CD4-positive, CD25-positive, alpha-beta regulatory T cell (primary cell): ENCODE measurements at regions not wholly inside any gene's neighbourhood (a gene's known extent, or its start where the extent isn't known, plus 50 kb on each side); places are given as distances from the start of the nearest gene placed in this dataset.
"Not testable (repeated sequence)": the region's sequence is repeated elsewhere in the genome, so short reads cannot be mapped to it uniquely, and the experiment has no call there.

Source experiments
- ATAC-seq, 2 donors: fragments of 150-1000 bp; cut with Tn5 transposase; one replicate each; pipeline ENCODE4 v1.10.0; 2021; ENCODE audit warnings: low read depth in 2 of 2, moderate number of reproducible peaks in 2 of 2, moderate library complexity in 1 of 2
- DNase-seq, 3 donors: peaks; one replicate each; pipeline versions ENCODE4 v3.0.0 to v3.0.0-alpha.2; 2012 to 2022; ENCODE audit warnings: mixed read lengths in 1 of 3
- H3K27ac ChIP-seq: one replicate; pipeline ENCODE4 v1.7.0; 2013; ENCODE audit warnings: mild to moderate bottlenecking, low read length; ENCODE audit not compliant: insufficient read depth, poor library complexity, severe bottlenecking
- H3K27me3 ChIP-seq: one replicate; pipeline ENCODE4 v1.7.0; 2013; ENCODE audit warnings: low read length; ENCODE audit not compliant: control insufficient read depth, insufficient read depth
- H3K36me3 ChIP-seq: one replicate; pipeline ENCODE4 v1.7.0; 2013; ENCODE audit warnings: mild to moderate bottlenecking, low read length, moderate library complexity; ENCODE audit not compliant: control insufficient read depth, insufficient read depth
- H3K4me1 ChIP-seq: 2 replicates; pipeline ENCODE4 v1.7.0; 2013; ENCODE audit warnings: mild to moderate bottlenecking, low read length; ENCODE audit not compliant: insufficient read depth, control insufficient read depth, poor library complexity, severe bottlenecking
- H3K4me3 ChIP-seq: one replicate; pipeline ENCODE4 v1.7.0; 2013; ENCODE audit warnings: low read depth, mild to moderate bottlenecking, low read length, moderate library complexity
- H3K9me3 ChIP-seq, 2 experiments: 1 replicate in 1 of 2; 2 replicates in 1 of 2; pipeline ENCODE4 v1.7.0; 2013; ENCODE audit warnings: low read length in 2 of 2, mild to moderate bottlenecking in 1 of 2, moderate library complexity in 1 of 2; ENCODE audit not compliant: control insufficient read depth in 2 of 2
- H3K27ac Mint-ChIP-seq, 3 donors: one replicate each; pipeline ENCODE4 v1.8.0; 2020 to 2022; ENCODE audit warnings: mild to moderate bottlenecking in 3 of 3, mixed read lengths in 3 of 3, moderate library complexity in 2 of 3
- H3K27me3 Mint-ChIP-seq: one replicate; pipeline ENCODE4 v1.8.0; 2022; ENCODE audit warnings: mild to moderate bottlenecking, mixed read lengths
- H3K36me3 Mint-ChIP-seq: one replicate; pipeline ENCODE4 v1.8.0; 2020; ENCODE audit warnings: mixed read lengths
- H3K4me1 Mint-ChIP-seq, 4 donors: one replicate each; pipeline ENCODE4 v1.8.0; 2020 to 2022; ENCODE audit warnings: mixed read lengths in 4 of 4, mild to moderate bottlenecking in 1 of 4
- H3K4me3 Mint-ChIP-seq, 4 donors: one replicate each; pipeline ENCODE4 v1.8.0; 2020 to 2022; ENCODE audit warnings: mild to moderate bottlenecking in 4 of 4, mixed read lengths in 4 of 4, moderate library complexity in 3 of 4
- H3K9me3 Mint-ChIP-seq, 7 donors: one replicate each; pipeline ENCODE4 v1.8.0; 2020 to 2022; ENCODE audit warnings: mixed read lengths in 7 of 7, mild to moderate bottlenecking in 3 of 7, moderate library complexity in 2 of 7

GRCh38 chr6:130716466-130716865, 110.7 kb upstream of the SMLR1 start:
- Histone ChIP-seq H3K4me3 (no peak overlapping the region), H3K4me1 (peaks cover 3% of the 10 kb centered on the region), H3K27ac (no peak overlapping the region), H3K9me3 (no peaks in the 10 kb centered on the region), H3K36me3 (no peaks in the 10 kb centered on the region), H3K27me3 (no peaks in the 10 kb centered on the region)
- H3K27me3 Mint-ChIP-seq: no peaks in the 10 kb centered on the region
- H3K4me3 Mint-ChIP-seq: no peak overlapping the region
- DNase-seq (no peak), ATAC-seq (no peak)
- H3K9me3 Mint-ChIP-seq: peaks cover 0 to 6% (median 0%) of the 10 kb centered on the region in 7 donors
- H3K36me3 Mint-ChIP-seq: no peaks in the 10 kb centered on the region
- no peak overlapping the region for H3K27ac Mint-ChIP-seq
- H3K4me1 Mint-ChIP-seq: peaks cover 0 to 14% (median 9%) of the 10 kb centered on the region in 4 donors

- H3K4me3 Mint-ChIP-seq: no peak overlapping the region
- no peaks in the 10 kb centered on the region for H3K36me3 Mint-ChIP-seq
- no peaks in the 10 kb centered on the region for H3K27me3 ChIP-seq
- H3K27ac ChIP-seq: no peak overlapping the region
- peak in 1 of 3 donors; percentile 37 for DNase-seq
- H3K9me3 Mint-ChIP-seq: peaks cover 0 to 6% (median 0%) of the 10 kb centered on the region in 7 donors
- H3K27ac Mint-ChIP-seq: no peak overlapping the region
- H3K36me3 ChIP-seq: no peaks in the 10 kb centered on the region
- peaks cover 0 to 14% (median 9%) of the 10 kb centered on the region in 4 donors for H3K4me1 Mint-ChIP-seq
- peaks cover 5% of the 10 kb centered on the region for H3K27me3 Mint-ChIP-seq
- H3K9me3 ChIP-seq: no peaks in the 10 kb centered on the region
- H3K4me1 ChIP-seq: peaks cover 3% of the 10 kb centered on the region
- no peak for ATAC-seq
- H3K4me3 ChIP-seq: no peak overlapping the region
Measured at GRCh38 chr6:130717657-130718056, 109.5 kb upstream of the SMLR1 start.

- Histone ChIP-seq H3K9me3 (no peaks in the 10 kb centered on the region), H3K4me1 (peaks cover 3% of the 10 kb centered on the region), H3K27me3 (no peaks in the 10 kb centered on the region), H3K4me3 (no peak overlapping the region), H3K36me3 (no peaks in the 10 kb centered on the region), H3K27ac (no peak overlapping the region)
- no peak for ATAC-seq
- no peak for DNase-seq
- Mint-ChIP-seq H3K4me1 (peaks cover 0 to 14% (median 9%) of the 10 kb centered on the region in 4 donors), H3K36me3 (no peaks in the 10 kb centered on the region), H3K4me3 (no peak overlapping the region), H3K27ac (no peak overlapping the region), H3K9me3 (peaks cover 0 to 6% (median 0%) of the 10 kb centered on the region in 7 donors), H3K27me3 (peaks cover 13% of the 10 kb centered on the region)
Measured at GRCh38 chr6:130720076-130720715, 107.0 kb upstream of the SMLR1 start.

- H3K9me3 ChIP-seq: no peaks in the 10 kb centered on the region
- H3K4me3 ChIP-seq: no peak overlapping the region
- Mint-ChIP-seq H3K9me3 (peaks cover 0 to 8% (median 0%) of the 10 kb centered on the region in 7 donors), H3K4me3 (no peak overlapping the region), H3K4me1 (no peaks in the 10 kb centered on the region), H3K27ac (no peak overlapping the region), H3K27me3 (peaks cover 20% of the 10 kb centered on the region), H3K36me3 (no peaks in the 10 kb centered on the region)
- no peaks in the 10 kb centered on the region for H3K36me3 ChIP-seq
- H3K27me3 ChIP-seq: peaks cover 2% of the 10 kb centered on the region
- no peaks in the 10 kb centered on the region for H3K4me1 ChIP-seq
- H3K27ac ChIP-seq: no peak overlapping the region
- no peak for DNase-seq
- ATAC-seq: no peak
Measured at GRCh38 chr6:130724089-130724488, 103.1 kb upstream of the SMLR1 start.

- Mint-ChIP-seq H3K9me3 (peaks cover 0 to 7% (median 0%) of the 10 kb centered on the region in 7 donors), H3K4me1 (peaks cover 0 to 2% (median 0%) of the 10 kb centered on the region in 4 donors), H3K4me3 (no peak overlapping the region), H3K27ac (no peak overlapping the region), H3K27me3 (peaks cover 20% of the 10 kb centered on the region), H3K36me3 (no peaks in the 10 kb centered on the region)
- peaks cover 2% of the 10 kb centered on the region for H3K27me3 ChIP-seq
- H3K36me3 ChIP-seq: no peaks in the 10 kb centered on the region
- H3K4me1 ChIP-seq: no peaks in the 10 kb centered on the region
- DNase-seq: no peak
- ATAC-seq: no peak
- H3K4me3 ChIP-seq: no peak overlapping the region
- no peak overlapping the region for H3K27ac ChIP-seq
- no peaks in the 10 kb centered on the region for H3K9me3 ChIP-seq
Measured at GRCh38 chr6:130725551-130725950, 101.7 kb upstream of the SMLR1 start.

GRCh38 chr6:130728064-130728463, 99.1 kb upstream of the SMLR1 start:
- H3K4me1 Mint-ChIP-seq, H3K36me3 Mint-ChIP-seq: not testable (repeated sequence)
- peaks cover 16% of the 10 kb centered on the region for H3K27me3 Mint-ChIP-seq

GRCh38 chr6:130730600-130730999, 96.6 kb upstream of the SMLR1 start:
- ATAC-seq: no peak
- peaks cover 0 to 7% (median 0%) of the 10 kb centered on the region in 7 donors for H3K9me3 Mint-ChIP-seq
- no peak overlapping the region for H3K27ac Mint-ChIP-seq
- no peaks in the 10 kb centered on the region for H3K36me3 Mint-ChIP-seq
- H3K4me3 ChIP-seq: no peak overlapping the region
- no peak overlapping the region for H3K4me3 Mint-ChIP-seq
- peak in 1 of 3 donors; percentile 21 for DNase-seq
- H3K27ac ChIP-seq: no peak overlapping the region
- H3K27me3 ChIP-seq: peaks cover 2% of the 10 kb centered on the region
- H3K9me3 ChIP-seq: no peaks in the 10 kb centered on the region
- H3K4me1 Mint-ChIP-seq: peaks cover 0 to 5% (median 0%) of the 10 kb centered on the region in 4 donors
- H3K27me3 Mint-ChIP-seq: peaks cover 12% of the 10 kb centered on the region
- H3K36me3 ChIP-seq: no peaks in the 10 kb centered on the region
- no peaks in the 10 kb centered on the region for H3K4me1 ChIP-seq

More at GRCh38 chr6:130728064-130728463, 99.1 kb upstream of the SMLR1 start:
- H3K9me3 Mint-ChIP-seq, H3K4me3 ChIP-seq, H3K27ac ChIP-seq, H3K9me3 ChIP-seq, ATAC-seq, H3K36me3 ChIP-seq, H3K4me1 ChIP-seq, H3K27me3 ChIP-seq, DNase-seq, H3K27ac Mint-ChIP-seq: not testable (repeated sequence)
- H3K4me3 Mint-ChIP-seq: peak overlapping the region in 1 of 4 donors; percentile 43

GRCh38 chr6:130734161-130734560, 93.0 kb upstream of the SMLR1 start:
- Mint-ChIP-seq H3K4me1 (peaks cover 0 to 5% (median 0%) of the 10 kb centered on the region in 4 donors), H3K27ac (no peak overlapping the region), H3K9me3 (peaks cover 0 to 5% (median 0%) of the 10 kb centered on the region in 7 donors), H3K27me3 (peaks cover 4% of the 10 kb centered on the region), H3K4me3 (no peak overlapping the region), H3K36me3 (no peaks in the 10 kb centered on the region)
- Histone ChIP-seq H3K4me3 (no peak overlapping the region), H3K4me1 (no peaks in the 10 kb centered on the region), H3K36me3 (no peaks in the 10 kb centered on the region), H3K27ac (no peak overlapping the region), H3K27me3 (no peaks in the 10 kb centered on the region), H3K9me3 (no peaks in the 10 kb centered on the region)
- ATAC-seq (no peak), DNase-seq (no peak)
